Suprapubic skin (tissue), 4 donors: ENCODE measurements at regions not wholly inside any gene's neighbourhood (a gene's known extent, or its start where the extent isn't known, plus 50 kb on each side); places are given as distances from the start of the nearest gene placed in this dataset.

Experiments used
- DNase-seq, 2 donors: peaks; one replicate each; pipeline ENCODE4 v3.0.0-alpha.2; 2019; ENCODE audit warnings: low spot score in 2 of 2
- H3K27ac ChIP-seq: fragments of 200-600 bp; sonication (generic); one replicate; pipeline ENCODE4 v1.5.1; 2019
- H3K27me3 ChIP-seq: fragments of 200-600 bp; sonication (generic); one replicate; pipeline ENCODE4 v1.5.1; 2019
- H3K36me3 ChIP-seq: fragments of 200-600 bp; sonication (generic); one replicate; pipeline ENCODE4 v1.5.1; 2019
- H3K4me1 ChIP-seq: fragments of 200-600 bp; sonication (generic); one replicate; pipeline ENCODE4 v1.5.1; 2019
- H3K4me3 ChIP-seq: fragments of 200-600 bp; sonication (generic); one replicate; pipeline ENCODE4 v1.5.1; 2019; ENCODE audit warnings: mild to moderate bottlenecking
- H3K9me3 ChIP-seq: fragments of 200-600 bp; sonication (generic); one replicate; pipeline ENCODE4 v1.5.1; 2019
- EP300 ChIP-seq: sonication (generic); formaldehyde crosslinking; IDR thresholded peaks from one replicate; pipeline ENCODE4 v1.6.1; 2017; ENCODE audit warnings: antibody characterized with exemption
- POLR2A ChIP-seq, 2 donors: fragments of 450-650 bp; IDR thresholded peaks; one replicate each; pipeline ENCODE4 v1.6.1; 2017; ENCODE audit warnings: antibody characterized with exemption in 2 of 2, mild to moderate bottlenecking in 2 of 2, moderate library complexity in 2 of 2
- POLR2AphosphoS5 ChIP-seq, 3 donors: sonication (generic); formaldehyde crosslinking; IDR thresholded peaks; one replicate each; pipeline ENCODE4 v1.6.1; 2017; ENCODE audit warnings: antibody characterized with exemption in 3 of 3
- WGBS: methylation state at CpG from one replicate; pipeline ENCODE4 v1.1.5; 2018; 5-methylcytosine and 5-hydroxymethylcytosine counted together
- TF ChIP-seq, protein P1 (sequence below), 2 donors: fragments of 200-600 bp in 1 of 2; fragments of 450-650 bp in 1 of 2; sonication (generic) in 1 of 2; IDR thresholded peaks; one replicate each; pipeline ENCODE4 v1.5.1; 2016 to 2019; ENCODE audit warnings: antibody characterized with exemption in 2 of 2, mild to moderate bottlenecking in 1 of 2, moderate library complexity in 1 of 2

DNA sequence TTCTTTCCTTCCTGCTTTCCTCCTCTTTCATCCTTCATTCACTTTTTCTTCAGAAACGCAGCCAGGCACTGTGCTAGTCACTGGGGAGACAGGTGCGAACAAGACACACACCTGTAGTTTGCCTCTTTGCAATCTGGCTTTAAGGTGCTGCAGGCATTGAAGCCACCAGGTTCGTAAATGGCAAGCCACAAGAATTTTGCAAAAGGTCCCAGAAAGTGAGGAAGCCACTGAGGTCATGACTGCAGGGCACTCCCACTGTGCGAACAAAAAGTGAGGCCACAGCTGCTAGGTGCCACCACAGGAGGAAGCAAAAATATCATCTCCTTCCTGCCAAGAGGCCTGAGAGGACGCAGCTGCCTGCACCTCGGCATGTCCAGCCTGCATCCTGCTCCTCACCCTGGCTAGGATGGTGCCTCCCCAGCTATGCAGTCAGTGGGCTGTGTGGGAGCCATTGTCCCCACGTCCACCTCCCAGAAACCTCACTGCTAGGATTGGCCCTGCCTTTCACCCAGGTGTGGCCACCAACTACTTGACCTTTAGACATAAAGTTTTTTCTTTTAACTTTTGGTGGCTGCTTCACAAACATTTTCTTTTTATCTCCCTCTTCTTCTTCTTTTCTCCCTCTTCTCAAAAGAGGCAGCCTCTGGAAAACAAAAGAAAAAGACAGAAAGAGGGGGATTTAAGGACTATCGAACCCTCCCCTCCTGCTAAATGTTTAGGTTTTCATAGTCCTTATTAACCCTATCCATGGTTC is 230.8 kb downstream of the BCAS1 start:
- no peak for DNase-seq

DNA sequence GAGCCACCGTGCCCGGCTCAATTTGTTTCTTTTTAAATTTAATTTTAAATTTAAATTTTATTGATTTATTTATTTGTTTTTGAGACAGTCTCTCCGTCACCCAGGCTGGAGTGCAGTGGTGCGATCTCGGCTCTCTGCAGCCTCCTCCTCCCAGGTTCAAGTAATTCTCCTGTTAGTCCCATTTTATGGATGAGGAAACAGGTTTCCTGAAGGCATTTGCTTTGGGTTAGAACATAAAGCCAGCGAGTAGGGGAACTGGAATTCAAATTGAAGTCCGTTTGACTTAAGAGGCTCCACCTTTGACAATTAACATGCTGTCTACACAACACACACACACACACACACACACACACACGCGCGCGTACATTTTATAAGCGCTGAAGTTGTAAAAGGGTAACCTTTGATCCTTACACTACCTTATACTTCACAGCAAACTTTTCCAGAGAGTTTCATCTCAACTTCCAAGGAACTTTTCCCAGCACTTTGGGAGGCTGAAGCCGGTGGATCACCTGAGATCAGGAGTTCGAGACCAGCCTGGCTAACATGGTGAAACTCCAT is 232.0 kb downstream of the BCAS1 start:
- Histone ChIP-seq H3K27ac (no peak overlapping the region), H3K4me1 (peaks cover 4% of the 10 kb centered on the region)

More for the DNA sequence above, 230.8 kb downstream of the BCAS1 start:
- Histone ChIP-seq H3K4me3 (no peak overlapping the region), H3K36me3 (no peaks in the 10 kb centered on the region), H3K27me3 (no peaks in the 10 kb centered on the region), H3K9me3 (no peaks in the 10 kb centered on the region), H3K4me1 (no peaks in the 10 kb centered on the region), H3K27ac (no peak overlapping the region)
- TF ChIP-seq POLR2A (IDR thresholded peaks at IDR 0.05) (no peak), EP300 (no peak), POLR2AphosphoS5 (IDR thresholded peaks at IDR 0.05) (no peak)
- TF ChIP-seq, protein P1, sequence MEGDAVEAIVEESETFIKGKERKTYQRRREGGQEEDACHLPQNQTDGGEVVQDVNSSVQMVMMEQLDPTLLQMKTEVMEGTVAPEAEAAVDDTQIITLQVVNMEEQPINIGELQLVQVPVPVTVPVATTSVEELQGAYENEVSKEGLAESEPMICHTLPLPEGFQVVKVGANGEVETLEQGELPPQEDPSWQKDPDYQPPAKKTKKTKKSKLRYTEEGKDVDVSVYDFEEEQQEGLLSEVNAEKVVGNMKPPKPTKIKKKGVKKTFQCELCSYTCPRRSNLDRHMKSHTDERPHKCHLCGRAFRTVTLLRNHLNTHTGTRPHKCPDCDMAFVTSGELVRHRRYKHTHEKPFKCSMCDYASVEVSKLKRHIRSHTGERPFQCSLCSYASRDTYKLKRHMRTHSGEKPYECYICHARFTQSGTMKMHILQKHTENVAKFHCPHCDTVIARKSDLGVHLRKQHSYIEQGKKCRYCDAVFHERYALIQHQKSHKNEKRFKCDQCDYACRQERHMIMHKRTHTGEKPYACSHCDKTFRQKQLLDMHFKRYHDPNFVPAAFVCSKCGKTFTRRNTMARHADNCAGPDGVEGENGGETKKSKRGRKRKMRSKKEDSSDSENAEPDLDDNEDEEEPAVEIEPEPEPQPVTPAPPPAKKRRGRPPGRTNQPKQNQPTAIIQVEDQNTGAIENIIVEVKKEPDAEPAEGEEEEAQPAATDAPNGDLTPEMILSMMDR (IDR thresholded peaks at IDR 0.05): no peak
- 72% methylated on average over 8 of the region's 8 CpGs for WGBS

DNA sequence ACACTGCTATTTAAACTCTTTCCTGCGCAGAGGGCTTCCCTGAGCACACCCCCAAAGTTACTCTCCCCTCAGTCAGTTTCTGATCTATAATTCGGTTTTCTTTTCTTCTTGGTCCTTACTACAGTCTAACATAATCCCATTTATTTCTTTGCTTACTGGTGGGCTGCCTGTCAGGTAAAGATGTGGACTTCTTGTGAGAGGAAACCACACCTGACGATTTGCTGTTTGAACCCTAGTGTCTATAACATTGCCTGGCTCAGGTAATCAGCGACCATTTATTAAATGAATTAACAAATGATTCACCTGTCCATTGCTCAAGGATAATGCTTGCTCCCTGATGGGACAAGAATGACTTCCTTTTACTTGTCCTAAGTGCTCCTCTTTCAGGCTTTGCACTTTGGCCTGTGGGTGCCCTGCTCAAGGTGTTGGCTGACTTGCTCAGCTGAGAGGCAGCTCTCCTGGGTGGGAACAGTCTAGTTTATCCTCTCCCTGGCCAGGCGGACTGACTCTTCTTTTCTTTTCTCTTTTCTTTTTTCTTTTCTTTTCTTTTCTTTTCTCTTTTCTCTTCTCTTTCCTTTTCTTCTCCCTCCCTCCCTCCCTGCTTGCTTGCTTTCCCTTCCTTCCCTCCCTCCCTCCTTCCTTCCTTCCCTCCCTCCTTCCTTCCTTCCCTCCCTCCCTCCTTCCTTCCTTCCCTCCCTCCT is 233.1 kb downstream of the BCAS1 start:
- Histone ChIP-seq H3K27me3 (no peaks in the 10 kb centered on the region), H3K36me3 (no peaks in the 10 kb centered on the region), H3K4me3 (no peak overlapping the region), H3K9me3 (no peaks in the 10 kb centered on the region), H3K4me1 (peaks cover 4% of the 10 kb centered on the region), H3K27ac (no peak overlapping the region)
- DNase-seq: no peak
- TF ChIP-seq, protein P1 (IDR thresholded peaks at IDR 0.05): no peak
- no peak for TF ChIP-seq POLR2A (IDR thresholded peaks at IDR 0.05)
- no peak for TF ChIP-seq EP300
- no peak for TF ChIP-seq POLR2AphosphoS5 (IDR thresholded peaks at IDR 0.05)
- WGBS: 93% methylated on average over 5 of the region's 5 CpGs

More for the DNA sequence above, 232.0 kb downstream of the BCAS1 start:
- TF ChIP-seq POLR2A (IDR thresholded peaks at IDR 0.05): no peak
- TF ChIP-seq POLR2AphosphoS5 (IDR thresholded peaks at IDR 0.05): no peak
- TF ChIP-seq, protein P1 (IDR thresholded peaks at IDR 0.05): no peak
- no peak for TF ChIP-seq EP300
- Histone ChIP-seq H3K9me3 (no peaks in the 10 kb centered on the region), H3K27me3 (no peaks in the 10 kb centered on the region), H3K36me3 (no peaks in the 10 kb centered on the region), H3K4me3 (no peak overlapping the region)
- DNase-seq: no peak
- 93% methylated on average over 14 of the region's 14 CpGs for WGBS

DNA sequence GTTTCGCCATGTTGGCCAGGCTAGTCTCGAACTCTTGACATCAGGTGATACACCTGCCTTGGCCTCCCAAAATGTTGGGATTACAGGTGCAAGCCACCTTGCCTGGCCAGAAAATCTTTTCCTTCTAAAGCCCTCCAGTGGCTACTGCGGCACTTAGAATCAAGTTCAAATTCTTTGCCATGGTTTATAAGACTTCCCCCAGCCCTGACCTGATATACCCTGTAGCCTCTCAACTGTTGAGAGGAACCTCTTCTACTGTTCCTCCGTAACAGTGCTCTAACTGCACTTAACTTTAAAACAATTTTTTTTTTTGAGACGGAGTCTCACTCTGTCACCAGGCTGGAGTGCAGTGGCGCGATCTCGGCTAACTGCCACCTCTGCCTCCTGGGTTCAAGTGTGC is 235.6 kb downstream of the BCAS1 start:
- H3K27ac ChIP-seq: no peak overlapping the region
- no peaks in the 10 kb centered on the region for H3K36me3 ChIP-seq
- peaks cover 16% of the 10 kb centered on the region for H3K4me1 ChIP-seq
- no peaks in the 10 kb centered on the region for H3K27me3 ChIP-seq
- no peak for DNase-seq
- H3K4me3 ChIP-seq: no peak overlapping the region
- TF ChIP-seq EP300: no peak
- TF ChIP-seq, protein P1 (IDR thresholded peaks at IDR 0.05): no peak
- no peak for TF ChIP-seq POLR2AphosphoS5 (IDR thresholded peaks at IDR 0.05)
- TF ChIP-seq POLR2A (IDR thresholded peaks at IDR 0.05): no peak
- WGBS: 96% methylated on average over 8 of the region's 8 CpGs
- no peaks in the 10 kb centered on the region for H3K9me3 ChIP-seq

DNA sequence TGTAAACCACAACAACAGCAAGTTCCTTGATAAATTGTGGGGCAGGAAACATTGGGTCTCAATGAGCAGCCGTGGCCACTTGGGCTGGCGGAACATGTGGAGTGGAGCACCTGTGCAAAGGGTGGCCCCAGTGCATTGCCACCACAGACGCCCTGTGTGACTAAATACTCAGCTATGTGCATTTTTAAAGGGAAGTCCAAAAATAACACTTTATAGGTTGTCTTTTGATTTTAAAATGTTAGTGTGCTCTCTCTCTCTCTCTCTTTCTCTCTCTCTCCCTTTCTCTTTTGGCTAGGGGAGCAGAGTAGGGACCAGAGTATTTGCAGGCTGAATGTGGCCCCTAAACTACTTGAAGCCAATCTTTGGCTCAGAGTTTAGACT is 236.3 kb downstream of the BCAS1 start:
- Histone ChIP-seq H3K4me1 (peaks cover 23% of the 10 kb centered on the region), H3K36me3 (no peaks in the 10 kb centered on the region), H3K9me3 (no peaks in the 10 kb centered on the region), H3K4me3 (no peak overlapping the region), H3K27me3 (no peaks in the 10 kb centered on the region), H3K27ac (no peak overlapping the region)
- TF ChIP-seq, protein P1 (IDR thresholded peaks at IDR 0.05): no peak
- TF ChIP-seq POLR2AphosphoS5 (IDR thresholded peaks at IDR 0.05) (no peak), POLR2A (IDR thresholded peaks at IDR 0.05) (no peak), EP300 (no peak)
- DNase-seq: no peak
- 55% methylated on average over 3 of the region's 3 CpGs for WGBS
